CD14-positive monocyte (primary cell): ENCODE measurements at regions not wholly inside any gene's neighbourhood (a gene's known extent, or its start where the extent isn't known, plus 50 kb on each side); places are given as distances from the start of the nearest gene placed in this dataset.

ENCODE experiments used
- DNase-seq, 3 donors: peaks; one replicate each; pipeline ENCODE4 v3.0.0-alpha.2; 2011 to 2022
- H2AFZ ChIP-seq: 2 replicates; pipeline ENCODE4 v1.6.0; 2012; ENCODE audit warnings: mild to moderate bottlenecking, low read depth, low read length, inconsistent platforms; ENCODE audit not compliant: insufficient read depth, poor library complexity, severe bottlenecking
- H3K27ac ChIP-seq, 2 donors: 1 replicate in 1 of 2; 2 replicates in 1 of 2; pipeline ENCODE4 v1.5.1; 2012 to 2013; ENCODE audit warnings: low read length in 2 of 2, control low read depth in 1 of 2, inconsistent platforms in 1 of 2, low read depth in 1 of 2, mild to moderate bottlenecking in 1 of 2
- H3K27me3 ChIP-seq, 2 donors: one replicate each; pipeline versions ENCODE4 v1.6.0 to v1.6.1; 2011 to 2013; ENCODE audit warnings: low read length in 2 of 2; ENCODE audit not compliant: control insufficient read depth in 2 of 2, insufficient read depth in 2 of 2
- H3K36me3 ChIP-seq, 2 donors: replicated peaks in 1 of 2; 1 replicate in 1 of 2; 2 replicates in 1 of 2; pipeline versions ENCODE4 v1.5.1 to v1.6.1; 2012 to 2013; ENCODE audit warnings: low read length in 2 of 2, control low read depth in 1 of 2, inconsistent platforms in 1 of 2, mild to moderate bottlenecking in 1 of 2; ENCODE audit not compliant: insufficient read depth in 2 of 2, control insufficient read depth in 1 of 2
- H3K4me1 ChIP-seq, 2 donors: 1 replicate in 1 of 2; 2 replicates in 1 of 2; pipeline versions ENCODE4 v1.5.1 to v1.6.1; 2012 to 2013; ENCODE audit warnings: low read length in 2 of 2, control low read depth in 1 of 2, inconsistent platforms in 1 of 2, mild to moderate bottlenecking in 1 of 2, moderate library complexity in 1 of 2; ENCODE audit not compliant: insufficient read depth in 2 of 2, control insufficient read depth in 1 of 2
- H3K4me2 ChIP-seq: replicated peaks from 2 replicates; pipeline ENCODE3; 2012; ENCODE audit warnings: low read length, moderate library complexity, mild to moderate bottlenecking; ENCODE audit not compliant: poor library complexity, severe bottlenecking; ENCODE audit errors: extremely low read depth
- H3K4me3 ChIP-seq, 3 experiments: fragments of 200-600 bp in 1 of 3; sonication (generic) in 1 of 3; replicated peaks in 1 of 3; 1 replicate in 2 of 3; 2 replicates in 1 of 3; pipeline ENCODE4 v1.5.1; 2011 to 2013; ENCODE audit warnings: low read length in 3 of 3, mild to moderate bottlenecking in 3 of 3, control low read depth in 2 of 3, low read depth in 2 of 3, inconsistent platforms in 1 of 3, moderate library complexity in 1 of 3
- H3K79me2 ChIP-seq: 2 replicates; pipeline ENCODE4 v1.6.0; 2012; ENCODE audit warnings: mild to moderate bottlenecking, control low read depth, inconsistent platforms, low read length, moderate library complexity; ENCODE audit not compliant: insufficient read depth
- H3K9ac ChIP-seq: 2 replicates; pipeline ENCODE4 v1.6.0; 2017; ENCODE audit warnings: low read length, mild to moderate bottlenecking; ENCODE audit not compliant: insufficient read depth, poor library complexity, severe bottlenecking
- H3K9me3 ChIP-seq, 2 donors: replicated peaks in 1 of 2; 1 replicate in 1 of 2; 2 replicates in 1 of 2; pipeline versions ENCODE4 v1.5.1 to v1.6.1; 2012 to 2013; ENCODE audit warnings: low read length in 2 of 2, control low read depth in 1 of 2; ENCODE audit not compliant: control insufficient read depth in 1 of 2, insufficient read depth in 1 of 2
- H4K20me1 ChIP-seq: 2 replicates; pipeline ENCODE4 v1.6.0; 2012; ENCODE audit warnings: mild to moderate bottlenecking, low read length, control low read depth, moderate library complexity; ENCODE audit not compliant: insufficient read depth
- H3K27ac Mint-ChIP-seq, 7 donors: one replicate each; pipeline ENCODE4 v1.8.0; 2020; ENCODE audit warnings: mild to moderate bottlenecking in 7 of 7, mixed read lengths in 7 of 7, moderate library complexity in 6 of 7, inconsistent platforms in 2 of 7
- H3K27me3 Mint-ChIP-seq, 3 donors: one replicate each; pipeline ENCODE4 v1.8.0; 2021 to 2022; ENCODE audit warnings: low read depth in 3 of 3, mild to moderate bottlenecking in 3 of 3, mixed read lengths in 3 of 3, moderate library complexity in 3 of 3, inconsistent platforms in 1 of 3
- H3K36me3 Mint-ChIP-seq, 2 donors: one replicate each; pipeline ENCODE4 v1.8.0; 2020; ENCODE audit warnings: mixed read lengths in 2 of 2, inconsistent platforms in 1 of 2, mild to moderate bottlenecking in 1 of 2
- H3K4me1 Mint-ChIP-seq: one replicate; pipeline ENCODE4 v1.8.0; 2020; ENCODE audit warnings: mild to moderate bottlenecking, mixed read lengths
- H3K4me3 Mint-ChIP-seq, 2 donors: one replicate each; pipeline ENCODE4 v1.8.0; 2020; ENCODE audit warnings: mild to moderate bottlenecking in 2 of 2, mixed read lengths in 2 of 2, moderate library complexity in 1 of 2
- H3K9me3 Mint-ChIP-seq, 7 donors: one replicate each; pipeline ENCODE4 v1.8.0; 2020 to 2022; ENCODE audit warnings: mixed read lengths in 7 of 7, mild to moderate bottlenecking in 6 of 7, moderate library complexity in 6 of 7, inconsistent platforms in 2 of 7
- WGBS: methylation state at CpG from one replicate; pipeline ENCODE4 v1.1.5; 2013; ENCODE audit warnings: missing lambda C conversion rate; ENCODE audit not compliant: insufficient coverage; 5-methylcytosine and 5-hydroxymethylcytosine counted together
- intact Hi-C, 2 donors: fragments of 100-400 bp; cut with micrococcal nuclease; formaldehyde crosslinking; loops; one replicate each; pipeline versions ENCODE4 v1.15.0 to v1.15.1; 2023
- TF ChIP-seq, protein P1 (sequence below): fragments of 200-600 bp; IDR thresholded peaks from one replicate; pipeline ENCODE4 v1.8.0; 2022; ENCODE audit warnings: antibody characterized with exemption, mild to moderate bottlenecking

DNA sequence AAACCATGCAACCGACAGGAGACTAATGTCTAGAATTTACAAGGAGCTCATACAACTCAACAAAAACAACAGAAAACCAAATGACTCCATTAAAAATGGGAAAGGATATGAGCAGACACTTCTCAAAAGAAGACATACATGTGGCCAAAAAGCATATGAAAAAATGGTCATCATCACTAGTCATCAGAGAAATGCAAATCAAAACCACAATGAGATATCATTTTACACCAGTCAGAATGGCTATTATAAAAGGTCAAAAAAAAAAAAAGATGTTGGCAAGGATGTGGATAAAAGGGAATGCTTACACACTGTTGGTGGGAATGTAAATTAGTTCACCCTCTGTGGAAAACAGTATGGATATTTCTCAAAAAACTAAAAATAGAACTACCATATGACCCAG is 50.5 kb upstream of the CHRDL1 start:
- H3K9me3 ChIP-seq, result no peaks in the 10 kb centered on the region
- whole genome bisulfite sequencing, result no CpG with 5 or more reads among the region's 1 CpG
- Mint-ChIP-seq H3K36me3 (no peaks in the 10 kb centered on the region), H3K4me1 (no peaks in the 10 kb centered on the region), H3K27me3 (peaks cover 2 to 3% (median 3%) of the 10 kb centered on the region in 3 donors), H3K27ac (no peak overlapping the region), H3K9me3 (no peaks in the 10 kb centered on the region), H3K4me3 (no peak overlapping the region)
- no peak overlapping the region for H3K4me3 ChIP-seq
- H3K36me3 ChIP-seq, result no peaks in the 10 kb centered on the region
- H3K9ac ChIP-seq, result no peak overlapping the region
- no peaks in the 10 kb centered on the region for H3K4me1 ChIP-seq
- no peak overlapping the region for H3K4me2 ChIP-seq
- H3K79me2 ChIP-seq, result no peaks in the 10 kb centered on the region
- DNase-seq, result no peak
- H2AFZ ChIP-seq, result no peak overlapping the region
- TF ChIP-seq, protein P1, sequence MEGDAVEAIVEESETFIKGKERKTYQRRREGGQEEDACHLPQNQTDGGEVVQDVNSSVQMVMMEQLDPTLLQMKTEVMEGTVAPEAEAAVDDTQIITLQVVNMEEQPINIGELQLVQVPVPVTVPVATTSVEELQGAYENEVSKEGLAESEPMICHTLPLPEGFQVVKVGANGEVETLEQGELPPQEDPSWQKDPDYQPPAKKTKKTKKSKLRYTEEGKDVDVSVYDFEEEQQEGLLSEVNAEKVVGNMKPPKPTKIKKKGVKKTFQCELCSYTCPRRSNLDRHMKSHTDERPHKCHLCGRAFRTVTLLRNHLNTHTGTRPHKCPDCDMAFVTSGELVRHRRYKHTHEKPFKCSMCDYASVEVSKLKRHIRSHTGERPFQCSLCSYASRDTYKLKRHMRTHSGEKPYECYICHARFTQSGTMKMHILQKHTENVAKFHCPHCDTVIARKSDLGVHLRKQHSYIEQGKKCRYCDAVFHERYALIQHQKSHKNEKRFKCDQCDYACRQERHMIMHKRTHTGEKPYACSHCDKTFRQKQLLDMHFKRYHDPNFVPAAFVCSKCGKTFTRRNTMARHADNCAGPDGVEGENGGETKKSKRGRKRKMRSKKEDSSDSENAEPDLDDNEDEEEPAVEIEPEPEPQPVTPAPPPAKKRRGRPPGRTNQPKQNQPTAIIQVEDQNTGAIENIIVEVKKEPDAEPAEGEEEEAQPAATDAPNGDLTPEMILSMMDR, result no peak
- no peaks in the 10 kb centered on the region for H4K20me1 ChIP-seq
- intact Hi-C loops, result loop anchor here (2.0 kb wide), 1 partner anchor 395 kb away; no protein-coding TSS in a partner anchor
- no peak overlapping the region for H3K27ac ChIP-seq
- H3K27me3 ChIP-seq, result no peaks in the 10 kb centered on the region
